ENCODE measurements at regions not wholly inside any gene's neighbourhood (a gene's known extent, or its start where the extent isn't known, plus 50 kb on each side); places are given as distances from the start of the nearest gene placed in this dataset.

GRCh38 chr2:173654161-173654895 lies 299.7 kb downstream of the CDCA7 start (continued):
- TF ChIP-seq CTCF (IDR thresholded peaks at IDR 0.05; ENCODE audit: control extremely low read depth in 1 of 3, insufficient read depth in 1 of 3, low read depth in 1 of 3, low read length in 3 of 3) (no peak), SIN3A (conservative IDR thresholded peaks at IDR 0.05 in 1 of 2, IDR thresholded peaks at IDR 0.05 in 1 of 2; ENCODE audit: low read depth in 1 of 2, low read length in 2 of 2) (no peak), CREB1 (IDR thresholded peaks at IDR 0.05) (no peak), POLR2AphosphoS5 (IDR thresholded peaks at IDR 0.05; ENCODE audit: low read depth, low read length) (no peak), NANOG (IDR thresholded peaks at IDR 0.05; ENCODE audit: insufficient read depth, low read depth, low read length, poor library complexity, severe bottlenecking) (no peak), BCL11A (IDR thresholded peaks at IDR 0.05; ENCODE audit: low read depth in 2 of 2, low read length in 2 of 2) (no peak)
